ENCODE measurements at regions not wholly inside any gene's neighbourhood (a gene's known extent, or its start where the extent isn't known, plus 50 kb on each side); places are given as distances from the start of the nearest gene placed in this dataset.
"Not testable (repeated sequence)": the region's sequence is repeated elsewhere in the genome, so short reads cannot be mapped to it uniquely, and the experiment has no call there.

DNA sequence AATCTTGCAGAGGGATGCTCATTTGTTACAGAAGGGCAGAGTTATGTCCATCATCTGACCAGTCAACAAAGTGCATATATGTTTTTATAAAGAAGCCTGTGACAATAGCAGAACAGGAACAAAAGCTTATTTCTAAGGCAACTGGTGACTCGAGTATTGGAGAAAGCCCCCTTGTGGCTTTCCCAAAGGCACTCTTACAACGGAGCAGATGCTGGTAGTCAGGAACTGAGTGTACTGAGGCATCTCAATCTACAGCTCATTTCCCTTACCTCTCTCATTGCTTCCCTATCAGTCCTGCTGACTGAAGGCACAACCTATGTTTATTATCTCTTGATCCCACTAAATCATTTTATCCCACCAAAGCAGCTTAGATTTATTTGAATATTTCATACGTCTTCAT is 557.1 kb upstream of the CHAC2 start:
- H4K20me1 ChIP-seq (ENCODE audit: control insufficient read depth, insufficient read depth, low read depth, low read length): no peaks in the 10 kb centered on the region
- H3K9me3 ChIP-seq (ENCODE audit: control insufficient read depth, insufficient read depth, low read length): no peaks in the 10 kb centered on the region
- no peaks in the 10 kb centered on the region for H3K36me3 ChIP-seq (ENCODE audit: control insufficient read depth, low read length)
- H3K9me2 ChIP-seq (replicated peaks; ENCODE audit: control insufficient read depth, low read length): no peaks in the 10 kb centered on the region
- H3K4me3 ChIP-seq (ENCODE audit: low read length): no peak overlapping the region
- no peaks in the 10 kb centered on the region for H3K79me2 ChIP-seq (ENCODE audit: control insufficient read depth, low read length)
- H3K4me1 ChIP-seq (ENCODE audit: control insufficient read depth, low read length): no peaks in the 10 kb centered on the region
- H3F3A ChIP-seq (ENCODE audit: control insufficient read depth, insufficient read depth): no peaks in the 10 kb centered on the region
- no peak for TF ChIP-seq EZH2phosphoT487 (IDR thresholded peaks at IDR 0.05; ENCODE audit: borderline replicate concordance, low read length)
- TF ChIP-seq, protein P1, sequence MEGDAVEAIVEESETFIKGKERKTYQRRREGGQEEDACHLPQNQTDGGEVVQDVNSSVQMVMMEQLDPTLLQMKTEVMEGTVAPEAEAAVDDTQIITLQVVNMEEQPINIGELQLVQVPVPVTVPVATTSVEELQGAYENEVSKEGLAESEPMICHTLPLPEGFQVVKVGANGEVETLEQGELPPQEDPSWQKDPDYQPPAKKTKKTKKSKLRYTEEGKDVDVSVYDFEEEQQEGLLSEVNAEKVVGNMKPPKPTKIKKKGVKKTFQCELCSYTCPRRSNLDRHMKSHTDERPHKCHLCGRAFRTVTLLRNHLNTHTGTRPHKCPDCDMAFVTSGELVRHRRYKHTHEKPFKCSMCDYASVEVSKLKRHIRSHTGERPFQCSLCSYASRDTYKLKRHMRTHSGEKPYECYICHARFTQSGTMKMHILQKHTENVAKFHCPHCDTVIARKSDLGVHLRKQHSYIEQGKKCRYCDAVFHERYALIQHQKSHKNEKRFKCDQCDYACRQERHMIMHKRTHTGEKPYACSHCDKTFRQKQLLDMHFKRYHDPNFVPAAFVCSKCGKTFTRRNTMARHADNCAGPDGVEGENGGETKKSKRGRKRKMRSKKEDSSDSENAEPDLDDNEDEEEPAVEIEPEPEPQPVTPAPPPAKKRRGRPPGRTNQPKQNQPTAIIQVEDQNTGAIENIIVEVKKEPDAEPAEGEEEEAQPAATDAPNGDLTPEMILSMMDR (IDR thresholded peaks at IDR 0.05; ENCODE audit: low read depth, low read length, poor library complexity, severe bottlenecking): no peak
- H3K27me3 ChIP-seq (ENCODE audit: control insufficient read depth, low read length): no peaks in the 10 kb centered on the region
- H3K4me2 ChIP-seq (ENCODE audit: low read length): no peak overlapping the region
- H3K27ac ChIP-seq (ENCODE audit: low read depth, low read length): no peak overlapping the region

DNA sequence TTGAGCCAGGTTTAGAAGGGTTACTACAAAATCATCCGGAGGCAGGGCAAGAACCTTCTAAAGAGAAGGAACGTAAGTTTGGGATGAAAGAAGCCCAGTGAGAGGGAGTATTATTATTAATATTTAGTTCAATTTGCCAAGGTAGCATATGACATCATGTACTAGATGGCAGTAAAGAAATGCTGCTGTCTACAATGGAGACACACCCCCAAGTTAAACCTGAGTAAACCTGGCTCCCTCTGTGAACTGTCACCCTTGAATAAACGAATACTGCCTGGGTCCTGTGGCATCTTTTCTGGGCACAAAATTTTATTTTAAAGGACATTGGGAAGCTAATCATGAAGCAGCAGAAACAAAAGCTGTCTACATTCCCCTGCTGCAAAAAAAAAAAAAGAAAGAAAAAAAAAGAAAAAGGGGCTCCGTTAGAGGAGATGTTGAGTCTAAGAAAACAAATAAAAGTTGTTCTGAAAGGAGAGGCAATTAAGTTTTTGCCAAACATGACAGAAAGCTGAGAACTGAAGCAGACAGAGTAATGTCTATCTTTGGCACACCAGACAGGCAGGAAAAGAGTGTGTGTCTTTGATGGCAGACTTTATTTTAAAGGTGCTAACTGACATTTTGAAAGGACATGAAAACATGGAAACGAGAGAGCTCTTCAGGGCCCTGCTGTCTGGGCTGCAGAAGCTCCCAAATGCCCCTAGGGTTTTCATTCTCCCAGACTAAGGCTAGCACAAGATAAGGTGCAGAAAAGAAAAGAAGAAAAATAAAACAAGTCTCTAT is 557.7 kb upstream of the CHAC2 start:
- TF ChIP-seq, protein P1 (IDR thresholded peaks at IDR 0.05; ENCODE audit: low read depth, low read length, poor library complexity, severe bottlenecking): no peak
- no peak for TF ChIP-seq EZH2phosphoT487 (IDR thresholded peaks at IDR 0.05; ENCODE audit: borderline replicate concordance, low read length)

DNA sequence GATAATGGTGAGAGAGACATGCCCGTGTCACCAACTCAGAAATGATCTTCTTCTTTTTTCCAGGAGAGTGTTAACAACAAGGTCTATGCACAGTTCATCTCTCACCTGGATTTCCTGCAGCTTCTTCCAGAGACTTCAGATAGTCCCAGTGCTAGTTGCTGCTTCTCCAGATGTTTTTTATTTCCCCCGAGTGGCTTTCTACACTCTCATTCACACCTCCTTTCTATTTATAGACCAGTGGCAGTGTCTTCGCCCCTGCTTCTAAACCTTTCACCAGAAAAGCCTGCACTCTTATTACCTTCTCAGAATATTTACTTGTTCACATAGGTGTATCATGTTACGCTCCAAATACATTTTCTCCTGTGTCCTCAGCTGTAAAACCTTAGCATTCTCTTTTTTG is 558.8 kb upstream of the CHAC2 start:
- Histone ChIP-seq H3K9me3 (ENCODE audit: control insufficient read depth, insufficient read depth, low read length) (no peaks in the 10 kb centered on the region), H4K20me1 (ENCODE audit: control insufficient read depth, insufficient read depth, low read depth, low read length) (no peaks in the 10 kb centered on the region), H3K79me2 (ENCODE audit: control insufficient read depth, low read length) (no peaks in the 10 kb centered on the region), H3K4me2 (ENCODE audit: low read length) (no peak overlapping the region), H3F3A (ENCODE audit: control insufficient read depth, insufficient read depth) (no peaks in the 10 kb centered on the region), H3K36me3 (ENCODE audit: control insufficient read depth, low read length) (no peaks in the 10 kb centered on the region), H3K27ac (ENCODE audit: low read depth, low read length) (no peak overlapping the region), H3K9me2 (replicated peaks; ENCODE audit: control insufficient read depth, low read length) (no peaks in the 10 kb centered on the region), H3K4me1 (ENCODE audit: control insufficient read depth, low read length) (no peaks in the 10 kb centered on the region), H3K27me3 (ENCODE audit: control insufficient read depth, low read length) (no peaks in the 10 kb centered on the region), H3K4me3 (ENCODE audit: low read length) (no peak overlapping the region)
- TF ChIP-seq, protein P1 (IDR thresholded peaks at IDR 0.05; ENCODE audit: low read depth, low read length, poor library complexity, severe bottlenecking): no peak
- no peak for TF ChIP-seq EZH2phosphoT487 (IDR thresholded peaks at IDR 0.05; ENCODE audit: borderline replicate concordance, low read length)

More for the DNA sequence above, 557.7 kb upstream of the CHAC2 start:
- no peaks in the 10 kb centered on the region for H3K27me3 ChIP-seq (ENCODE audit: control insufficient read depth, low read length)
- H3K36me3 ChIP-seq (ENCODE audit: control insufficient read depth, low read length): no peaks in the 10 kb centered on the region
- H3K9me2 ChIP-seq (replicated peaks; ENCODE audit: control insufficient read depth, low read length): no peaks in the 10 kb centered on the region
- no peaks in the 10 kb centered on the region for H3F3A ChIP-seq (ENCODE audit: control insufficient read depth, insufficient read depth)
- H3K4me1 ChIP-seq (ENCODE audit: control insufficient read depth, low read length): no peaks in the 10 kb centered on the region
- H3K27ac ChIP-seq (ENCODE audit: low read depth, low read length): no peak overlapping the region
- no peaks in the 10 kb centered on the region for H4K20me1 ChIP-seq (ENCODE audit: control insufficient read depth, insufficient read depth, low read depth, low read length)
- H3K9me3 ChIP-seq (ENCODE audit: control insufficient read depth, insufficient read depth, low read length): no peaks in the 10 kb centered on the region
- no peak overlapping the region for H3K4me2 ChIP-seq (ENCODE audit: low read length)
- H3K79me2 ChIP-seq (ENCODE audit: control insufficient read depth, low read length): no peaks in the 10 kb centered on the region
- H3K4me3 ChIP-seq (ENCODE audit: low read length): no peak overlapping the region

DNA sequence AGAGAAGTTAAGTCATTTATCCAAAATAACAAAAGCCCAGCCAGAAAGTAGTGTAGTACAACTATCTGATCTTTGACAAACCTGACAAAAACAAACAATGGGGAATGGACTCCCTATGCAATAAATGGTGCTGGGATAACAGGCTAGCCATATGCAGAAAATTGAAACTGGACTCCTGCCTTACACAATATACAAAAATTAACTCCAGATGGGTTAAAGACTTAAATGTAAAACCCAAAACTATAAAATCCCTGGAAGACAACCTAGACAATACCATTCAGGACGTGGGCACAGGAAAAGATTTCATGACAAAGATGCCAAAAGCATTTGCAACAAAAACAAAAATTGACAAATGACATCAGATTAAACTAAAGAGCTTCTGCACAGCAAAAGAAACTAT is 561.4 kb upstream of the CHAC2 start:
- not testable (repeated sequence) for H3K36me3 ChIP-seq (ENCODE audit: control insufficient read depth, low read length); H3K9me3 ChIP-seq (ENCODE audit: control insufficient read depth, insufficient read depth, low read length); H3K9me2 ChIP-seq (replicated peaks; ENCODE audit: control insufficient read depth, low read length)

More for the DNA sequence above, 561.4 kb upstream of the CHAC2 start:
- not testable (repeated sequence) for H4K20me1 ChIP-seq (ENCODE audit: control insufficient read depth, insufficient read depth, low read depth, low read length); H3F3A ChIP-seq (ENCODE audit: control insufficient read depth, insufficient read depth); H3K79me2 ChIP-seq (ENCODE audit: control insufficient read depth, low read length); H3K4me2 ChIP-seq (ENCODE audit: low read length); H3K4me1 ChIP-seq (ENCODE audit: control insufficient read depth, low read length); H3K27me3 ChIP-seq (ENCODE audit: control insufficient read depth, low read length); H3K27ac ChIP-seq (ENCODE audit: low read depth, low read length); H3K4me3 ChIP-seq (ENCODE audit: low read length)

Measured in DOHH2 (cell line).